ENCODE measurements at regions not wholly inside any gene's neighbourhood (a gene's known extent, or its start where the extent isn't known, plus 50 kb on each side); places are given as distances from the start of the nearest gene placed in this dataset.

- TF ChIP-seq CTCF (IDR thresholded peaks at IDR 0.05): no peak
- TF ChIP-seq POLR2A (IDR thresholded peaks at IDR 0.05): no peak
Measured at GRCh38 chr15:70499791-70500190, 263.6 kb downstream of the UACA start.
